ENCODE measurements at regions not wholly inside any gene's neighbourhood (a gene's known extent, or its start where the extent isn't known, plus 50 kb on each side); places are given as distances from the start of the nearest gene placed in this dataset.

DNA sequence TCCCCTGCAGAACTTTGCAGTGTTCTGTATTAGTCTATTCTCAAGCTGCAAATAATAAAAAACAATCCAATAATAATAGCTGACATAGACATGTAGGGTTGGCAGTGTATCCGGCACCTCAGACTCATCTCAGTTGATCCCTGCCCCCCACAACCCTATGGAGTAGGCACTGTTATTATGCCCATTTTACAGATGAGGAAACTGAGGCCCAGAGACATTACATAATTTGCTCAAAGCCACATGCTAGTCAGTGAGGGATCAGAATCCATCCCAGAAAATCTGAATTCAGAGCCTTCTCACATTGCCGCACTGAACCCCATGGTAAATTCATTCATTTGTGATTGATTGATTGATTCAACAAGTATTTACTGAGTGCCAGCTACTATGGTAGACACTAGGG lies 226.6 kb upstream of the PWP1 start:
- POLR2A ChIA-PET, result no interaction called here
- Histone ChIP-seq H3K4me2 (ENCODE audit: insufficient read depth, low read length) (no peak overlapping the region), H3K36me3 (ENCODE audit: control insufficient read depth in 2 of 2, extremely low read depth in 1 of 2, insufficient read depth in 2 of 2, low read length in 2 of 2) (no peaks in the 10 kb centered on the region), H3K4me3 (replicated peaks in 1 of 3; ENCODE audit: insufficient read depth in 1 of 3, low read depth in 1 of 3, low read length in 3 of 3) (no peak overlapping the region), H3K27ac (ENCODE audit: insufficient read depth, low read depth, low read length) (no peak overlapping the region), H3K4me1 (ENCODE audit: control insufficient read depth, extremely low read depth, insufficient read depth, low read length) (no peaks in the 10 kb centered on the region), H3K9ac (replicated peaks; ENCODE audit: extremely low read depth, insufficient read depth, low read length) (no peak overlapping the region), H3K9me3 (replicated peaks; ENCODE audit: control insufficient read depth, insufficient read depth, low read length) (no peaks in the 10 kb centered on the region), H3K27me3 (ENCODE audit: control insufficient read depth in 2 of 2, insufficient read depth in 2 of 2, low read length in 2 of 2) (no peaks in the 10 kb centered on the region), H3K9me1 (replicated peaks; ENCODE audit: control insufficient read depth, extremely low read depth, insufficient read depth, low read length) (no peaks in the 10 kb centered on the region), H3K79me2 (ENCODE audit: control insufficient read depth, insufficient read depth, low read length) (no peaks in the 10 kb centered on the region), H4K20me1 (replicated peaks; ENCODE audit: control insufficient read depth, extremely low read depth, insufficient read depth, low read length) (no peaks in the 10 kb centered on the region), H2AFZ (ENCODE audit: low read depth, low read length) (no peak overlapping the region)
- TF ChIP-seq EZH2 (IDR thresholded peaks at IDR 0.05; ENCODE audit: borderline replicate concordance, low read depth, low read length, severe bottlenecking), result no peak
- TF ChIP-seq FOS (IDR thresholded peaks at IDR 0.05; ENCODE audit: borderline replicate concordance, insufficient read depth, low read length), result no peak
- TF ChIP-seq GATA2 (IDR thresholded peaks at IDR 0.05; ENCODE audit: insufficient read depth, insufficient read length, low read depth, low read length), result no peak
- no peak for TF ChIP-seq MAX (IDR thresholded peaks at IDR 0.05; ENCODE audit: insufficient read depth, insufficient read length)
- TF ChIP-seq POLR2A (IDR thresholded peaks at IDR 0.05; ENCODE audit: low read depth, low read length), result no peak
- no peak for TF ChIP-seq POLR2AphosphoS5 (IDR thresholded peaks at IDR 0.05; ENCODE audit: insufficient read depth, low read depth, low read length)
- TF ChIP-seq, protein P1, sequence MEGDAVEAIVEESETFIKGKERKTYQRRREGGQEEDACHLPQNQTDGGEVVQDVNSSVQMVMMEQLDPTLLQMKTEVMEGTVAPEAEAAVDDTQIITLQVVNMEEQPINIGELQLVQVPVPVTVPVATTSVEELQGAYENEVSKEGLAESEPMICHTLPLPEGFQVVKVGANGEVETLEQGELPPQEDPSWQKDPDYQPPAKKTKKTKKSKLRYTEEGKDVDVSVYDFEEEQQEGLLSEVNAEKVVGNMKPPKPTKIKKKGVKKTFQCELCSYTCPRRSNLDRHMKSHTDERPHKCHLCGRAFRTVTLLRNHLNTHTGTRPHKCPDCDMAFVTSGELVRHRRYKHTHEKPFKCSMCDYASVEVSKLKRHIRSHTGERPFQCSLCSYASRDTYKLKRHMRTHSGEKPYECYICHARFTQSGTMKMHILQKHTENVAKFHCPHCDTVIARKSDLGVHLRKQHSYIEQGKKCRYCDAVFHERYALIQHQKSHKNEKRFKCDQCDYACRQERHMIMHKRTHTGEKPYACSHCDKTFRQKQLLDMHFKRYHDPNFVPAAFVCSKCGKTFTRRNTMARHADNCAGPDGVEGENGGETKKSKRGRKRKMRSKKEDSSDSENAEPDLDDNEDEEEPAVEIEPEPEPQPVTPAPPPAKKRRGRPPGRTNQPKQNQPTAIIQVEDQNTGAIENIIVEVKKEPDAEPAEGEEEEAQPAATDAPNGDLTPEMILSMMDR (IDR thresholded peaks at IDR 0.05; ENCODE audit: extremely low read depth in 1 of 2, insufficient read depth in 1 of 2, low read depth in 1 of 2, low read length in 2 of 2), result no peak
- TF ChIP-seq MYC (IDR thresholded peaks at IDR 0.05; ENCODE audit: low read depth, low read length), result no peak
- no peak for TF ChIP-seq JUN (IDR thresholded peaks at IDR 0.05; ENCODE audit: borderline replicate concordance, insufficient read depth, insufficient read length, low read depth)
- DNase-seq (ENCODE audit: low read depth, low spot score), result no peak
- BruUV-seq (replicated peaks), result no TSS peak
- dilution Hi-C loops (cut with MboI; ENCODE audit: extremely low pct_ligation_motif_present, low sequenced_read_pairs) (no loop called here), intact Hi-C loops (cut with micrococcal nuclease) (no loop called here)
- no peak for FAIRE-seq
- CTCF ChIA-PET, result no interaction called here
